HG03460 (cell line): ENCODE measurements at regions not wholly inside any gene's neighbourhood (a gene's known extent, or its start where the extent isn't known, plus 50 kb on each side); places are given as distances from the start of the nearest gene placed in this dataset.

Experiments used
- ATAC-seq: cut with Tn5 transposase; IDR thresholded peaks from one replicate; pipeline ENCODE4 v1.9.1; 2021; ENCODE audit not compliant: unreplicated experiment

DNA sequence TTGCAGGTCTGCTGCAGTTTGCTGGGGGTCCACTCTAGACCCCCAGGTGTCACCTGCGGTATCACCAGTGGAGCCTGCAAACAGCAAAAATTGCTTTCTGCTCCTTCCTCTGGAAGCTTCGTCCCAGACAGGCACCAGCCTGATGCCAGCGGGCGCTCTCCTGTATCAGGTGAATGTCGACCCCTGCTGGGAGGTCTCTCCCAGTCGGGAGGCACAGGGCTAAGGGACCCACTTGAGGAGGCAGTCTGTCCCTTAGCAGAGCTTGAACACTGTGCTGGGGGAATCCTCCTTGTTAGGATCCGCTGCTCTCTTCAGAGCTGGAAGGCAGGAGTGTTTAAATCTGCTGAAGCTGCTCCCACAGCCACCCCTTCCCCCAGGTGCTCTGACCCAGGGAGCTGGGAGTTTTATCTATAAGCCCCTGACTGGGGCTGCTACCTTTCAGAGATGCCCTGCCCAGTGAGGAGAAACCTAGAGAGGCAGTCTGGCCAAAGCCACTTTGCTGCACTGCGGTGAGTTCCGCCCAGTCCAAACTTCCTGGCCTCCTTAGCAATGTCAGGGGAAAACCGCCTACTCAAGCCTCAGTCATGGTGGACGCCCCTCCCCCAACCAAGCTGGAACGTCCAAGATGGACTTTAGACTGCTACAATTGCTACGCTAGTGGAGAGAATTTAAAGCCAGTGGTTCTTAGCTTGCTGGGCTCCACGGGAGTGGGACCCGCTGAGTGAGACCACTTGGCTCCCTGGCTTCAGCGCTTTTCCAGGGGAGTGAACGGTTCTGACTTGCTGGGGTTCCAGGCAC is 652.5 kb downstream of the KCNJ3 start:
- no peak for ATAC-seq

- ATAC-seq: no peak
These were observed 633.5 kb downstream of the KCNJ3 start for GRCh38 chr2:155332016-155332415.

DNA sequence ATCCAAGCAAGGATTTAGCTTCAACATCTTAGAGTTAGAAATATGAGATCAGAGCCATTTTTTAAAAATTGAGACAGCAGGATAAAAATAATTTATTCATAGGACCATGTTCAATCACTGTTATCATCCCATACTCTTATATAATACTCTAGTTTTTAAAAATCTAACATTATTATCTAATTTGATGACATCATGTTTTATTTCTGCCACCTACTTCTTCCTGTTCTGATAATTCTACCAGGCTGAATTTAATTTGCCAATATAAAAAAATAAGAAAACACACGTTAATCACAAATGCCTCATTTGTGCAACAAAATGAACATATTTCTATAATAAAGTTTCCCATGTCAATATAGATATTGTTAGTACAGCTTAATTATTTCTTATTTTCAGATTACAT is 621.7 kb downstream of the KCNJ3 start:
- ATAC-seq: no peak

- ATAC-seq: no peak
These were observed 620.2 kb downstream of the KCNJ3 start for GRCh38 chr2:155318710-155319109.

- ATAC-seq: no peak
These were observed 617.3 kb downstream of the KCNJ3 start for GRCh38 chr2:155315768-155316167.

- peak; percentile 51 for ATAC-seq
These were observed 612.1 kb downstream of the KCNJ3 start for GRCh38 chr2:155310589-155310988.

GRCh38 chr2:155309483-155309882 is 611.0 kb downstream of the KCNJ3 start:
- no peak for ATAC-seq

GRCh38 chr2:155308367-155309009 is 610.0 kb downstream of the KCNJ3 start:
- ATAC-seq: no peak

DNA sequence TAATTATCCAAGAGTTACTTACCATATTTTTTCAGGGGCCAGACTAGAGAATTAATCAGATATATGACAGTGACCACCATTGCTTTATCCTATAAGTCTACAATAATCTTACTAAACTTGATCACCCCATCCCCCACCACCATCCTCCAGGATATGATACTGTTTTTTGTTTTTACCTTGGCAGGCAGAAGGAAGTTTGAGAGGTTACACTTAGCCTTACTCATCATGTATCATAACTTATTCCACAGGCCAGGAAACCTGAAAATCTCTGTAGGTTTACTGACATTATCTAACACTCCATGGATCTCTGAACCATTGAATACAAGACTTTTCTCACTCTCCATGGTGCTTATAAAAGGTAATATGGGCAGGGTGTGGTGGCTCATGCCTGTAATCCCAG is 602.7 kb downstream of the KCNJ3 start:
- ATAC-seq: no peak

- ATAC-seq: no peak
These were observed 599.5 kb downstream of the KCNJ3 start for GRCh38 chr2:155298001-155298400.

- no peak for ATAC-seq
These were observed 595.9 kb downstream of the KCNJ3 start for GRCh38 chr2:155294358-155294757.

DNA sequence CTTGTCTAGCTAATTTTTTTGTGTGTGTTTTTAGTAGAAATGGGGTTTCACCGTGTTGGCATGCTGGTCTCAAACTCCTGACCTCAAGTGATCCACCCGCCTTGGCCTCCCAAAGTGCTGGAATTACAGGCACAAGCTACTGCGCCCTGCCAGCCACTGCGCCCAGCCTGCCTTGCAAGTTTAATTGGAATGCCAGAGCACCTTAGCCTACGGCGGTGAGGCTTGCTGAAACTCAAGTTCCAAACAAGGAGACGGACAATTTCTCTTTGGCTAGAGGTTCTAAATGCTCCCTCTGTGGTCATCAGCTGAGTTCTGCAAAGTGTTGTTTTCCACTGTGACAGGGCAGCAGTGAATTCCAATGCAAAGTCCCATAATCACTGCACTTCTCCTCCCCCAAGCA is 583.4 kb downstream of the KCNJ3 start:
- no peak for ATAC-seq

- no peak for ATAC-seq
These were observed 574.8 kb downstream of the KCNJ3 start for GRCh38 chr2:155273323-155273722.

GRCh38 chr2:155266583-155266982 is 568.1 kb downstream of the KCNJ3 start:
- ATAC-seq: no peak

- ATAC-seq: no peak
These were observed 567.6 kb downstream of the KCNJ3 start for GRCh38 chr2:155266109-155266508.

DNA sequence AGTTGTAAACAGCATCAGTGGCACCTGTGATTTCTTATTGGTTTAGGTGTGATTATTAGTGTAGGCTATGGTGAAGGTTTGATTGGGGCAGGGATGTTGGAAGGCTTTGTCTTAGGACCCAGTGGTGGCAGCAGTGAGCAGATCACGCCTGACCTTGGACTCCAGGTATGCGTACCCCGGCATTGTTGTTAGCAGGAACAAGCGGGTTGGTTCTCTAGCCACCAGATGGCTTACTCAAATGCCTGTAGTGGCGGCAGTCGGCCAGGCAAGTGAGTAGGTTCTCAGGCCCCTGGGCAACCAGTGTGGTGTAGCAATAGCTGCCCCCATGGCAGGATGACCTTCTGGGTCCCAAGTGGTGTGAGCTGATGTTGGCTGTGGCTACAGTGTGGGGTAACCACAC is 558.3 kb downstream of the KCNJ3 start:
- ATAC-seq: no peak

DNA sequence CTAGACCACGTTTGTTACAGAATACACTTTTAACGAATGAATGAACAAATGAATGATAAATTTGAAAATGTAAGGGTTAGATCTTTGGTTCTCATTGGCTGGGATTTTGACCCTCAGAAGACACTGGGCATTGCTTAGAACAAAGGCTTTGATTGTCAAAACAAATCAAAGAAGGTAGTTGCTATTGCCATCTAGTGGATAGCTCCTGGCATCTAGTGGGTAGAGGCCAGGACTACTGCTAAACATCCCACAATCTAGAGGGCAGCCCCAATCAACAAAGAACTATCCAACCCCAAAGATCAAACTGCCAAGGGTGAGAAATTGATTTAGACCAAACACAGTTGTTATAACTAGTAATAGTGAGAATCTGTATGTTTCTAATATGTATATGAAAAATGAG is 552.3 kb downstream of the KCNJ3 start:
- ATAC-seq: peak; percentile 71

- ATAC-seq: no peak
These were observed 541.7 kb downstream of the KCNJ3 start for GRCh38 chr2:155240176-155240575.

GRCh38 chr2:155235710-155236109 is 537.2 kb downstream of the KCNJ3 start:
- no peak for ATAC-seq

- ATAC-seq: no peak
These were observed 525.4 kb downstream of the KCNJ3 start for GRCh38 chr2:155223781-155224406.

DNA sequence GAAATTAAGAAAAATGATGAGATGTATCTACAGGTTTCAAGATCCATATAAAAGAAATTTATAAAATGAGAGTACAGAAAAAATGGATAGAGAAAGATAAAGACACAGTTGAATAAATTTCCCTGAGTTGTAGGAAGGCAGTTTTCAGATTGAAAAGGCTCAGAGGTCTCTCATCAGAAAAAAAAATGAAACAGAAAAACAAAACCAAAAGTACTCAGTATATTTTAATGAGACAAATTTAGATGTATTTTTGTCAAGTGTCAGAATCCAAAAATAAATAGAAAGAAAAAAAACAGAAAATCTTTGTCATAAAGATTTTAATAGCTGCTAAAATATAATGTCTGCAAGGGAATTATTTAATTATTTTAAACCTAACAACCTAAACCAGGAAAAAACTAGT is 520.5 kb downstream of the KCNJ3 start:
- no peak for ATAC-seq

DNA sequence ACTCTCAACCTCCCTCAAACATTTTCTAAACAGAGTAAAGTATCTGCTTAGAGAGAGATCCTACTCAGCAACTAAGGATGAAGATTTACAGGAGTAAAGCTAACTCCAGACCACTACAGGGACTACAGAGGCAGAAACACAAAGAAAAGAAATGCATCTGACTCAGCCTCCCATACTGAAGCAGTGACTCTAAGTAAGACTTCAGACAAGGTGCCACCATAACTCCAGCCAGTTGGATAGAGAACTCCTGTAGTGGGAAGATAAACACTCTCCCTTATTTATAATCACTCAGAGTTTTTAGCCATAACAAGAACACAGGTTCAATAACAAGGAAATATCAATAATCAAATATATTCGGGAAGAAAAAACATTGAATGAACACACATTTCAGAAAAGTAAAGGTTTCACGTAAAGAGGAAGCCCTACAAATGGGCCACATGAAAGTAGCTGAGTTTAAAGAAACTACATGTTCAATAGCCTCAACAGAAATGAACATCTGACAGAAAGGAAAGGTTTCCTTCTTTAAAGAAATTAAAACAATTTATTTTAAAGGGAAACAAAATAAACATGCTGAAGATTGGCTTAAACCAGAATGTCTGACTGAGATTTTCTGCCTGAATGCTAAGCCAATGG is 519.9 kb downstream of the KCNJ3 start:
- no peak for ATAC-seq
